Panc1 (cell line): ENCODE measurements at regions not wholly inside any gene's neighbourhood (a gene's known extent, or its start where the extent isn't known, plus 50 kb on each side); places are given as distances from the start of the nearest gene placed in this dataset.

ENCODE experiments used
- ATAC-seq: fragments of 200-7000 bp; cut with Tn5 transposase; 2 replicates; pipeline ENCODE4 v1.9.1; 2020; ENCODE audit warnings: mild to moderate bottlenecking, moderate library complexity
- BruUV-seq: library from RNA; stranded (reverse); fragments of 400-500 nt; replicated peaks from 2 replicates; lab custom pipeline; 2021; lab: Mats Ljungman, UMichigan
- CTCF ChIA-PET: fragments of 300-600 bp; sonication (Branson Sonifier 250); formaldehyde crosslinking; loops from one replicate; lab custom pipeline; 2022; ENCODE audit warnings: antibody characterized with exemption; lab: Charles Lee
- POLR2A ChIA-PET: fragments of 300-600 bp; sonication (Branson Sonifier 250); formaldehyde crosslinking; loops from one replicate; lab custom pipeline; 2022; ENCODE audit warnings: antibody characterized with exemption; lab: Charles Lee
- DNase-seq: peaks from one replicate; pipeline ENCODE4 v3.0.0-alpha.2; 2010; ENCODE audit warnings: low read depth, low spot score
- H3K27ac ChIP-seq: 2 replicates; pipeline ENCODE4 v1.5.1; 2011; ENCODE audit warnings: mild to moderate bottlenecking, low read length, inconsistent platforms
- H3K27me3 ChIP-seq: fragments of 200-500 bp; sonication (Bioruptor generic); 2 replicates; pipeline ENCODE4 v1.6.0; 2014; ENCODE audit warnings: low read length, inconsistent platforms; ENCODE audit not compliant: control insufficient read depth, insufficient read depth
- H3K36me3 ChIP-seq: fragments of 200-500 bp; sonication (Bioruptor generic); 2 replicates; pipeline ENCODE4 v1.5.1; 2014; ENCODE audit warnings: inconsistent platforms, mild to moderate bottlenecking, low read length, moderate library complexity; ENCODE audit not compliant: control insufficient read depth, insufficient read depth
- H3K4me1 ChIP-seq: 2 replicates; pipeline ENCODE4 v1.5.1; 2011; ENCODE audit warnings: inconsistent platforms, mild to moderate bottlenecking, low read length, moderate library complexity; ENCODE audit not compliant: control insufficient read depth, insufficient read depth
- H3K4me3 ChIP-seq, 2 experiments: 2 replicates each; pipeline ENCODE4 v1.5.1; 2011 to 2012; ENCODE audit warnings: low read depth in 2 of 2, low read length in 2 of 2, mild to moderate bottlenecking in 2 of 2, inconsistent platforms in 1 of 2, moderate library complexity in 1 of 2
- H3K9me3 ChIP-seq: fragments of 200-500 bp; sonication (Bioruptor generic); 2 replicates; pipeline ENCODE4 v1.5.1; 2014; ENCODE audit warnings: low read depth, mild to moderate bottlenecking, inconsistent platforms, low read length, moderate library complexity; ENCODE audit not compliant: control insufficient read depth, insufficient read depth
- CTCF ChIP-seq: fragments of 450-650 bp; IDR thresholded peaks from 2 replicates; pipeline ENCODE4 v1.5.1; 2017; ENCODE audit warnings: mild to moderate bottlenecking
- REST ChIP-seq, 2 experiments: IDR thresholded peaks; 2 replicates each; pipeline ENCODE4 v1.6.1; 2011 to 2012; ENCODE audit warnings: low read depth in 2 of 2, control low read depth in 1 of 2, low read length in 1 of 2, mild to moderate bottlenecking in 1 of 2, moderate library complexity in 1 of 2; ENCODE audit not compliant: insufficient read depth in 1 of 2
- TCF7L2 ChIP-seq: IDR thresholded peaks from 2 replicates; pipeline ENCODE4 v1.6.1; 2011; ENCODE audit warnings: mild to moderate bottlenecking, low read depth, low read length, inconsistent platforms
- in situ Hi-C: cut with HindIII; loops from 2 replicates; pipeline ENCODE4 v1.10.0; 2016; ENCODE audit warnings: low sequenced_read_pairs, low pct_unique_long_range_greater_than_20kb
- intact Hi-C: fragments of 100-400 bp; cut with micrococcal nuclease; formaldehyde crosslinking; loops from one replicate; pipeline ENCODE4 v1.10.0; 2022; ENCODE audit not compliant: unreplicated experiment

- in situ Hi-C loops = no loop called here
- TF ChIP-seq REST (IDR thresholded peaks at IDR 0.05; ENCODE audit: insufficient read depth in 1 of 2, low read depth in 2 of 2, low read length in 1 of 2) (no peak), TCF7L2 (no peak)
Observed at GRCh38 chr4:138945401-138945800, 70.2 kb upstream of the NOCT start.

GRCh38 chr4:138943893-138944292 lies 71.7 kb upstream of the NOCT start:
- CTCF ChIA-PET = no interaction called here
- no peak for TF ChIP-seq CTCF
- no peak for TF ChIP-seq REST (IDR thresholded peaks at IDR 0.05; ENCODE audit: insufficient read depth in 1 of 2, low read depth in 2 of 2, low read length in 1 of 2)
- no TSS peak for BruUV-seq

More at GRCh38 chr4:138945401-138945800, 70.2 kb upstream of the NOCT start:
- ATAC-seq (no peak), DNase-seq (no peak)
- ChIA-PET POLR2A (no interaction called here), CTCF (no interaction called here)
- Histone ChIP-seq H3K9me3 (no peaks in the 10 kb centered on the region), H3K4me3 (no peak overlapping the region), H3K27ac (no peak overlapping the region), H3K27me3 (no peaks in the 10 kb centered on the region), H3K4me1 (no peaks in the 10 kb centered on the region), H3K36me3 (no peaks in the 10 kb centered on the region)
- BruUV-seq = no TSS peak
- intact Hi-C loops = no loop called here

More at GRCh38 chr4:138943893-138944292, 71.7 kb upstream of the NOCT start:
- Histone ChIP-seq H3K36me3 (no peaks in the 10 kb centered on the region), H3K9me3 (no peaks in the 10 kb centered on the region), H3K4me3 (no peak overlapping the region), H3K27ac (no peak overlapping the region), H3K27me3 (no peaks in the 10 kb centered on the region), H3K4me1 (no peaks in the 10 kb centered on the region)
- POLR2A ChIA-PET = no interaction called here
- DNase-seq (no peak), ATAC-seq (no peak)
- in situ Hi-C loops = no loop called here
- intact Hi-C loops = no loop called here
